ENCODE measurements at regions not wholly inside any gene's neighbourhood (a gene's known extent, or its start where the extent isn't known, plus 50 kb on each side); places are given as distances from the start of the nearest gene placed in this dataset.
A peak's percentile ranks its signal among the peaks of the same experiment; 100 is the strongest.

DNA sequence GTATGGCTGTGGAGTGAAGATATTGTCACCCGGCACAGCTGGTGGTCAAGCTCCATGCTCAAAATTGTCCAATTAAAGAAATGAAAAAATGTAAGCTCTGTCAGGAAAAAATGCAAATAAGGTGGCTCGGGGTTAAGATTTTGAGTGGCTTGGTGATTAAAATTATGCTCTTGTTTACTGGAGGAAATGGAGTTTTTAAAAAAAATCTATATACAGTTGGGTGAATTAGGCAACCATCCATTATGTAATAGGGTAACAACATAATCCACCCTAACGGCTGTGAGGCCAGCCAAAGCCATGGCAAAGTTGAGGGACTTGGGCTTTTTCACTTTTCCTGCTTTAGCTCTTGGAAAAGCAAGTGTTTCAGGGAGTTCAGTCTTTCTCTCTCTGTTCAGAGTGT lies 260.8 kb upstream of the HABP2 start:
- no peak for DNase-seq (ENCODE audit: low read depth)

DNA sequence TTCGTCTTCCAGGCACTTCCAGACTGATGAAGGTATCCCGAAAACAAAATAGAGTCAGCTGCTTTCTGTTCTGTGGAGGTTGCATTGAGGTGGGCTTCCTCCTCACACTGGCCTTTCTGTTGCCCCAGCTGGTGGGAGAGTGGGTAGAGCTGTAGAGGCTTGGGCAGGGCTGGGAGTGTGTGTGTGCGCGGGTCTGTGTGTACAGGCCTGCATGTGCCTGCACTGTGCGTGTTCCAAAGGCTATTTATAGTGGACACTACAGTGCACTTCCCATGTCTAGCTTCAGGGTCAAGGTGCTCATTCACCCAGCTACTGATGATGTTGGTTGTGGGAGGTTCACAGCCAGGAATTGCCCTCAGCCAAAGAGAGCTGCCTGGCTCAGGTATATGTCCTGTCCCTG lies 260.1 kb upstream of the HABP2 start:
- DNase-seq (ENCODE audit: low read depth): no peak

- no peak for DNase-seq (ENCODE audit: low read depth)
These were observed 259.7 kb upstream of the HABP2 start for GRCh38 chr10:113293167-113293566.

- DNase-seq (ENCODE audit: low read depth): no peak
These were observed 258.0 kb upstream of the HABP2 start for GRCh38 chr10:113294868-113295267.

GRCh38 chr10:113297226-113297625 lies 255.6 kb upstream of the HABP2 start:
- peak; percentile 74 for DNase-seq (ENCODE audit: low read depth)

GRCh38 chr10:113298616-113299015 lies 254.2 kb upstream of the HABP2 start:
- DNase-seq (ENCODE audit: low read depth): no peak

DNA sequence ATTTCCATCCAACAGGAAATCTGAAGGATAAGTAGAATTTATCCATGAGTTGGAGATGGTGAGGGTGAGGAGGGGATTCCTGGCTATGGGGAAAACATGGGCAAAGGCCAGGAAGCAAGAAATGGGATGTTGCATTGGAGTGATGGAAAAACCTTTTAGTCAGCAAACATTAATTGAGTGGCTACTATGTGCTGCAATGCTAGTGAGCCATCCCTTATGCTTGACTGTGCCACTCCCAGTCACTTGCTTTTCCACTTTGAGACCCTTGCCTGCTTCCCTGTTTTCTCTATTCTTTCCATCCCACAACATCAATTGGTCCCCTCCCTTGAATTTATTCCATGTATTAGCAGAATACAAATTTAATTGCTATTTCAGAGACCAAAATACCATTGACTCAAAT lies 252.7 kb upstream of the HABP2 start:
- DNase-seq (ENCODE audit: low read depth): no peak

DNA sequence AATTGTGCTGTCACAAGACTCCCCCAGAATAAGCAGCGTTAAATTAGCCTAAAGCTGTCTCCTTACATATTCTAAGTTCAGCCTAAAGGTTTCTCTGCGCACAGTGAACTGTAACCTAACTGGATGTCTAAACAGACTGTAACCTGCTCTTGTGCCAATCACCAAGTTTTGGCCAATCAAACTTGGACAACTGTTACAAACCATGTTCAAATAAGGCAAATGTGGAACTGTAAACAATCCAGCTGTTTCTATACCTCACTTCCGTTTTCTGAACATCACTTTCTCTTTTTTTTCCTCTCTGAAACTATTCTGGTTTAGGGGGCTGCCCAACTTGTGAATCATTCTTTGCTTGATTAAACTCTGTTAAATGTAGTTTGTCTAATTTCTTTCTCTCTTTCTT lies 252.2 kb upstream of the HABP2 start:
- DNase-seq (ENCODE audit: low read depth): no peak

- peak; percentile 7 for DNase-seq (ENCODE audit: low read depth)
These were observed 251.4 kb upstream of the HABP2 start for GRCh38 chr10:113301342-113301984.

GRCh38 chr10:113302062-113302461 lies 250.8 kb upstream of the HABP2 start:
- DNase-seq (ENCODE audit: low read depth): no peak

DNA sequence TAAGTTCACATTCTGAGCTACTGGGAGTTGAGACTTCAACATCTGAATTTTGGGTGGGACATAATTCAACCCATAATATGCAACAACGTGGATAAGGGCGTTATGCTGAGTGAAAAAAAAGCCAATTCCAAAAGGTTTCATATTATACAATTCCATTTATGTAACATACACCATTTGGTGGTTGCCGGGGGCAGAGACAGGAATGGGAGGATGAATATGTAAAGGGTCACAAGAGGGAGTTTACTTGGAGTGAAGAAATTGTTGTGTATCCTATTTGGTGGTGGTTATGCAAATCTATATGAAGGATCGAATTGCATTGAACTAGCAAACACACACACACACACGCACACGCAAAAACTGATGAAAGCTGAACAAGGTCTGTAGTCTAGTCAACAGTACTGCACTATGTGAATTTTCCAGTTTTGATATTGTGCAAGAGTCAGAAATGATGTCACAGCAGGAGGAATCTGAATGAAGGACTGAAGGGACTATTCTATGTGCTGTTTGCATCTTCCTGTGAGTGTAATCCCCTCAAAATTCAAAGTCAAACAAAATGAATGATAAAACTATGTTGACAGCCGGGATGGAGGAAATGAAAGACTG lies 249.2 kb upstream of the HABP2 start:
- DNase-seq (ENCODE audit: low read depth): peak; percentile 4

- DNase-seq (ENCODE audit: low read depth): peak; percentile 29
These were observed 248.1 kb upstream of the HABP2 start for GRCh38 chr10:113304726-113305125.

DNA sequence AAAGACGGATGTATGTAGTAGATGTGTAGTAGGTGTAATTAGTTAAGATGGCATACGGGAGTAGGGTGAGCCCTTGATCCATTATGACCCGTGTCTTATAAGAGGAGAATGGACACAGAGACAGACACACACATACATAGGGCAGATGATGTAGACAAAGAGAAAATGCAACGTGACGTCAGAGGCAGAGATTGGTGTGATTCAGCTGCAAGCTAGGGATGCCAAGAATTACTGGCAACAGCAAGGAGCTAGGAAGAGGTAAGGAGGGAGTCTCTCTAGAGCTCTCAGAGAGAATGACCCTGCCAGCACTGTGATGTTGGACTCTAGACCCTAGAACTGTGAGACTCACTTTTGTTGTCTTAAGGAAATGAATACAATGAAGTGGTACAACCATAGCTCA lies 247.0 kb upstream of the HABP2 start:
- peak; percentile 32 for DNase-seq (ENCODE audit: low read depth)

- no peak for DNase-seq (ENCODE audit: low read depth)
These were observed 243.1 kb upstream of the HABP2 start for GRCh38 chr10:113309791-113310190.

GRCh38 chr10:113310347-113310746 lies 242.5 kb upstream of the HABP2 start:
- no peak for DNase-seq (ENCODE audit: low read depth)

DNA sequence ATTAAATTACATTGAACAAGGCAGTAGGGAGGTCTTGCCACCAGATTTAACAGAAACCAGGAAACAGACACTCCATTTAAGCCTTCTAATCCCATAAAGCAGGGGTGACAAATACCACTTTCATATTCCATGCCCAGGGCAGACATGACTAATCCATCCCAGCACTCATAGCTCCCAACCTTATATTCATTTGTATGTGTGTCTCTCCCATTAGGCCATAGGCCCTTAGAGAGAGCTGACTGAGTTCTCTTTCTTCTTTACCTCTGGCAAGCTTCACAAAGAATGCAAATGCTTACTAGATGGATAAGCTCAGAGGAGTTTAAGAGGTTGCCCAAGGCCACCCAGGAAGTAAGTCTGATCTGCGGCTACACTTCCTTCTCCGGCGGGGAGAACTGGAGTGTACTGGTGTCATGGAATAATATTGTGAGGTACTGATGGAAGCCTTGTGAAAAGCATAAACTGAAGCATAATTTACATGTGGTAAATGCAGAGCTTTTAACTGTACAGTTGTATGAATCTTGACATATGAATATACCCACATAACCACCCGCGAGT lies 239.7 kb upstream of the HABP2 start:
- DNase-seq (ENCODE audit: low read depth): no peak

DNA sequence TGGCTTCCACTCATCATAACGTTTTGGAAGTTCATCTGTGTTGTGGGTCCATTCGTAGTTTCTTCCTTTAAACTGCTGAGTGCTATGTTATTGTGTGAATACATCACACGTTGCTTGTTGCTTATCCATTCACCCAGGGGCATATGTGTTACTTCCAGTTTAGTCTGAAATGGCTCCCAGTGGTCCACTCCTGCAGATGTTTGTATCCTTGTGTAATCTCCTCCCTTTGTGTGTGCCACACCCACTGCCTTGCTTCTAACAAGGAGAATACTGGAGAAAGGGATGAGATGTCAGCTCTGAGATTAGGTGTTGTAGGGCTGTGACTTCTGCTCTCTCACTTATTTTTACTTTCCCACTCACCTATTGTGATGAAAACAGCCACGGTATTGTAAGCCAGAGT lies 239.1 kb upstream of the HABP2 start:
- no peak for DNase-seq (ENCODE audit: low read depth)

DNA sequence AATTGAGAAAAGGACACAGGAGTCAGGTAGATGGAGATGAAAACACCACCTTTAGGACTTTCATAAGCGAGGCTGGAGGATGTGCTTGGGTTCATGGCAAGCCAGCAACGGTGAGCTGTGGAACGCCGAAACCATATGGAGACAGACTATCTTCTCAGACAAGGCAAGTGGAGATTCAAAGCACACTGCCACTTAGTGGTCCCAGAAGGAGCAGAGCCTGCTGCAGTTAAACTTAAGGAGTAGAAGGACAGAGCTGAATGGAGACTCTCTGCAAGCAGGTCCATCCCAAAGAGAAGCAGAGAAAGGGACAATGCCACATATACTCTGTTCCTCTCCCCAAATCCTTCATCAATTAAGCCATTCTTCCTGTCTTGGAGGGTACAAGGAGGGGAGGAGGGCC lies 236.3 kb upstream of the HABP2 start:
- no peak for DNase-seq (ENCODE audit: low read depth)

- DNase-seq (ENCODE audit: low read depth): no peak
These were observed 235.4 kb upstream of the HABP2 start for GRCh38 chr10:113317489-113317888.

DNA sequence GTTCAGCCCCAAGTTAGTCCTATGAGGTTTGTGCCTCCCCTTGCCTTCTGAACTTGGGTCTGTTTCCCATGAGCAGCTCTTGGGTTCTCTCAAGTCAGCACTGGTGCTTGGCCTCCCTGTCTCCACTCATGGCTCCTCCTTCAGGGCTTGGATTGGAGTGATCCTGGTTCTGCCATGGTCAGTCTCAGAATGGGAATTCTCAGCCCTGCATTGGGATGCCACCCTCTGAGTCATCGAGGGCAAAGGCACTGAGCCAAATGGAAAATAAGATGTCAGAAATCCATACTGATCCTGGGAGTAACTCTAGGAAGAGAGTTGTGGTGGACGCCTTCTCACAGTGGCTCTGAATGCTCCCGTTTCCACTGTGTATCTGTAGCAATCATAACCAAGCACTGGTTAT lies 233.4 kb upstream of the HABP2 start:
- DNase-seq (ENCODE audit: low read depth): no peak

DNA sequence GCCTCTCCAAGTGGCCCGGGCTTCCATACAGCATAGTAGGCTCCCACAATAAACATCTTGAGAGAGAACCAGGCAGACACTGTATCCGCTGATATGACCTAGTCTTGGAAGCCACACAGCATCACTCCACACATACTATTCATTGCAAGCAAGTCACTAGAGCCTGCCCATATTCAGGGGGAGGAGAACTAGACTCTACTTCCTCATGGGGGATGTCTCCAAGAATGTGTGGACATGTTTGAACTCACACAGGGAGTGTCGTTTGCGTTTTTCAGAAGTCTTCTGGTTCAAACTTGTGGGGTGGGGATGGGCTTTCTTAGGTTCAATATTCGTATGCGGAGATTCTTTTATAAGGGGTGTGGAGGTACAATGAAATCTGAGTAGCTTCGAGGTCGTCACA lies 232.6 kb upstream of the HABP2 start:
- DNase-seq (ENCODE audit: low read depth): no peak

DNA sequence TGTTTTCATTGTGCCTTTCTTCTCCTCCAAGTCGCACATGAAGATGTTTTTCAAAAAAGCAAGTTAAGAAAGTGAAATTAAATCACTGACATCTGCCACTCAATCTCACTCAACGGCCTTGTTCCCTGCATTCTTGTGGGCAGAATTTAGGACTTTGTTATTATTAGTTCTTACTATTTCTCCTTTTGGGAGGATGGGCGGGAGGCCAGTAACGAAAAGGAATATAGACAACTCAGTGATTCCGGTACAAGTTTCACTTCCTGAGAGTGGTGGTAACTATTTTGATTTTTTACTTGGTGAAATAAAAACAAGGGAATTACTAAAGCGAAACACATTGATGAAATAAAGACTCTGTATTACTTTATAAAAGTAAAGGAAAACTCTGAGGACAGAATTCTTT lies 231.9 kb upstream of the HABP2 start:
- no peak for DNase-seq (ENCODE audit: low read depth)

- no peak for DNase-seq (ENCODE audit: low read depth)
These were observed 230.0 kb upstream of the HABP2 start for GRCh38 chr10:113322843-113323242.

GRCh38 chr10:113323985-113324384 lies 228.9 kb upstream of the HABP2 start:
- DNase-seq (ENCODE audit: low read depth): no peak
